Ovary (tissue), 7 donors: ENCODE measurements at regions not wholly inside any gene's neighbourhood (a gene's known extent, or its start where the extent isn't known, plus 50 kb on each side); places are given as distances from the start of the nearest gene placed in this dataset.

Experiments used
- DNase-seq, 5 donors: peaks; one replicate each; pipeline ENCODE4 v3.0.0-alpha.2; 2019 to 2020
- H3K27ac ChIP-seq, 2 donors: fragments of 200-600 bp; one replicate each; pipeline versions ENCODE4 v1.5.1 to v1.8.0; 2019 to 2022
- H3K27me3 ChIP-seq: fragments of 200-600 bp; one replicate; pipeline ENCODE4 v1.8.0; 2022
- H3K36me3 ChIP-seq: fragments of 200-600 bp; sonication (generic); one replicate; pipeline ENCODE4 v1.5.1; 2019
- H3K4me1 ChIP-seq: one replicate; pipeline ENCODE4 v1.8.1; 2013; ENCODE audit warnings: mild to moderate bottlenecking, moderate library complexity; ENCODE audit not compliant: insufficient read depth
- H3K4me3 ChIP-seq: fragments of 200-600 bp; sonication (generic); one replicate; pipeline ENCODE4 v1.5.1; 2017
- H3K9me3 ChIP-seq, 2 donors: fragments of 200-600 bp in 1 of 2; sonication (generic) in 1 of 2; one replicate each; pipeline versions ENCODE4 v1.5.1 to v1.8.1; 2013 to 2019; ENCODE audit warnings: mild to moderate bottlenecking in 1 of 2, moderate library complexity in 1 of 2
- CTCF ChIP-seq, 3 donors: fragments of 450-650 bp in 2 of 3; fragments of 200-600 bp in 1 of 3; IDR thresholded peaks; one replicate each; pipeline versions ENCODE4 v1.5.1 to v1.8.0; 2016 to 2022; ENCODE audit warnings: antibody characterized with exemption in 3 of 3, mild to moderate bottlenecking in 1 of 3
- EP300 ChIP-seq: sonication (generic); formaldehyde crosslinking; IDR thresholded peaks from one replicate; pipeline ENCODE4 v1.6.1; 2017; ENCODE audit warnings: antibody characterized with exemption
- POLR2A ChIP-seq: fragments of 450-650 bp; IDR thresholded peaks from one replicate; pipeline ENCODE4 v1.6.1; 2017; ENCODE audit warnings: antibody characterized with exemption, mild to moderate bottlenecking, moderate library complexity
- WGBS, 3 donors: extraction: QIAGEN DNeasy Blood & Tissue Kit in 1 of 3; methylation state at CpG; one replicate each; pipeline versions ENCODE4 v1.1.5 to v1.1.7; 2013 to 2017; 5-methylcytosine and 5-hydroxymethylcytosine counted together
- intact Hi-C, 4 donors: fragments of 100-400 bp; cut with DNase I; formaldehyde crosslinking; loops; one replicate each; pipeline versions ENCODE4 v1.11.0 to v1.15.1; 2022 to 2023
- donor health status: DM: no; HTN: no; CAD: no; lungs with moderate emphysema.
- donor health status: DM: no; HTN: no; CAD: no.
- donor health status: Bipolar disorder and iron deficiency.
- donor health status: DM: no; HTN: no; CAD: no.
- donor health status: DM: yes; HTN: yes; CAD: no.

GRCh38 chr2:226443112-226443511, 356.5 kb downstream of the IRS1 start:
- intact Hi-C loops: no loop called here
- H3K27me3 ChIP-seq: no peaks in the 10 kb centered on the region
- no peak overlapping the region for H3K27ac ChIP-seq
- WGBS, 3 donors: 88 to 92% (median 90%) methylated on average over 5 of the region's 5 CpGs
- no peak for TF ChIP-seq EP300
- TF ChIP-seq CTCF (IDR thresholded peaks at IDR 0.05): no peak
- TF ChIP-seq POLR2A: no peak
- no peaks in the 10 kb centered on the region for H3K9me3 ChIP-seq
- no peaks in the 10 kb centered on the region for H3K36me3 ChIP-seq
- H3K4me3 ChIP-seq: no peak overlapping the region
- H3K4me1 ChIP-seq: no peaks in the 10 kb centered on the region
- DNase-seq: no peak

- no peak for DNase-seq
- H3K4me1 ChIP-seq: no peaks in the 10 kb centered on the region
- H3K36me3 ChIP-seq: no peaks in the 10 kb centered on the region
- no peaks in the 10 kb centered on the region for H3K27me3 ChIP-seq
- no peak for TF ChIP-seq CTCF (IDR thresholded peaks at IDR 0.05)
- no peak for TF ChIP-seq EP300
- no peak for TF ChIP-seq POLR2A
- 70 to 78% (median 75%) methylated on average over 3 of the region's 3 CpGs for WGBS, 3 donors
- intact Hi-C loops: no loop called here
- no peak overlapping the region for H3K27ac ChIP-seq
- no peak overlapping the region for H3K4me3 ChIP-seq
- no peaks in the 10 kb centered on the region for H3K9me3 ChIP-seq
Observed at GRCh38 chr2:226440127-226440918, 359.3 kb downstream of the IRS1 start.

- Histone ChIP-seq H3K4me1 (no peaks in the 10 kb centered on the region), H3K27ac (no peak overlapping the region), H3K9me3 (no peaks in the 10 kb centered on the region), H3K27me3 (no peaks in the 10 kb centered on the region), H3K4me3 (no peak overlapping the region), H3K36me3 (no peaks in the 10 kb centered on the region)
- 89 to 94% (median 92%) methylated on average over 6 of the region's 6 CpGs for WGBS, 3 donors
- TF ChIP-seq CTCF (IDR thresholded peaks at IDR 0.05) (no peak), POLR2A (no peak), EP300 (no peak)
- intact Hi-C loops: no loop called here
- DNase-seq: no peak
Observed at GRCh38 chr2:226439337-226439736, 360.3 kb downstream of the IRS1 start.

GRCh38 chr2:226435146-226435545, 364.5 kb downstream of the IRS1 start:
- H3K27ac ChIP-seq: no peak overlapping the region
- DNase-seq: no peak
- no peak for TF ChIP-seq EP300
- no peaks in the 10 kb centered on the region for H3K9me3 ChIP-seq
- H3K4me3 ChIP-seq: no peak overlapping the region
- H3K27me3 ChIP-seq: no peaks in the 10 kb centered on the region
- 73 to 79% (median 75%) methylated on average over 5 of the region's 5 CpGs for WGBS, 3 donors
- H3K4me1 ChIP-seq: no peaks in the 10 kb centered on the region
- no peaks in the 10 kb centered on the region for H3K36me3 ChIP-seq
- intact Hi-C loops: no loop called here

- H3K27ac ChIP-seq: no peak overlapping the region
- 72 to 91% (median 74%) methylated on average over 5 of the region's 5 CpGs for WGBS, 3 donors
- no peaks in the 10 kb centered on the region for H3K4me1 ChIP-seq
- H3K36me3 ChIP-seq: no peaks in the 10 kb centered on the region
- H3K9me3 ChIP-seq: no peaks in the 10 kb centered on the region
- H3K27me3 ChIP-seq: no peaks in the 10 kb centered on the region
- H3K4me3 ChIP-seq: no peak overlapping the region
- intact Hi-C loops: no loop called here
- DNase-seq: no peak
- TF ChIP-seq EP300 (no peak), CTCF (IDR thresholded peaks at IDR 0.05) (no peak), POLR2A (no peak)
Observed at GRCh38 chr2:226434702-226435101, 364.9 kb downstream of the IRS1 start.
